ENCODE measurements at regions not wholly inside any gene's neighbourhood (a gene's known extent, or its start where the extent isn't known, plus 50 kb on each side); places are given as distances from the start of the nearest gene placed in this dataset.

DNA sequence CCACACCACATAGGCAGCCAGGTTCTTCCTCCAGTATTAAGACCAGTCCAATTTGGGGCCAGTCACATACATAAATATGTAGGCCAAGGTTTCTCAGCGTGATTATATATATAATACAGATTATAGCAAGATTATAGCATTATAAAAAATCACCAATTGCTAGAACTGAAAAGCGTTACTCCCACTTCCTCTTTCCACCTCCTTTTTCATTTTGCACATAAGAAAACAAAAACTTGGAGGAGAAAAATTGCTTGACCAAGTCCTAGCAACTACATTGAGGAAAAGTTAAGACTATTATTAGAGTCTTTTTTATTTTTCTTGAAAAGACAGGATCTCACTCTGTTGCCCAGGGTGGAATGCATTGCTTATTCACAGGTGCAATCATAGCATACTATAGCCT is 262.7 kb upstream of the KCNN2 start:
- TF ChIP-seq, protein P1, sequence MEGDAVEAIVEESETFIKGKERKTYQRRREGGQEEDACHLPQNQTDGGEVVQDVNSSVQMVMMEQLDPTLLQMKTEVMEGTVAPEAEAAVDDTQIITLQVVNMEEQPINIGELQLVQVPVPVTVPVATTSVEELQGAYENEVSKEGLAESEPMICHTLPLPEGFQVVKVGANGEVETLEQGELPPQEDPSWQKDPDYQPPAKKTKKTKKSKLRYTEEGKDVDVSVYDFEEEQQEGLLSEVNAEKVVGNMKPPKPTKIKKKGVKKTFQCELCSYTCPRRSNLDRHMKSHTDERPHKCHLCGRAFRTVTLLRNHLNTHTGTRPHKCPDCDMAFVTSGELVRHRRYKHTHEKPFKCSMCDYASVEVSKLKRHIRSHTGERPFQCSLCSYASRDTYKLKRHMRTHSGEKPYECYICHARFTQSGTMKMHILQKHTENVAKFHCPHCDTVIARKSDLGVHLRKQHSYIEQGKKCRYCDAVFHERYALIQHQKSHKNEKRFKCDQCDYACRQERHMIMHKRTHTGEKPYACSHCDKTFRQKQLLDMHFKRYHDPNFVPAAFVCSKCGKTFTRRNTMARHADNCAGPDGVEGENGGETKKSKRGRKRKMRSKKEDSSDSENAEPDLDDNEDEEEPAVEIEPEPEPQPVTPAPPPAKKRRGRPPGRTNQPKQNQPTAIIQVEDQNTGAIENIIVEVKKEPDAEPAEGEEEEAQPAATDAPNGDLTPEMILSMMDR (IDR thresholded peaks at IDR 0.05) = no peak
- TF ChIP-seq POLR2A (IDR thresholded peaks at IDR 0.05) = no peak
